Testis (tissue), 2 donors: ENCODE measurements at regions not wholly inside any gene's neighbourhood (a gene's known extent, or its start where the extent isn't known, plus 50 kb on each side); places are given as distances from the start of the nearest gene placed in this dataset.

Source experiments
- POLR2A ChIP-seq: fragments of 450-650 bp; IDR thresholded peaks from one replicate; pipeline ENCODE4 v1.6.1; 2017; ENCODE audit warnings: antibody characterized with exemption, mild to moderate bottlenecking, moderate library complexity
- TF ChIP-seq, protein P1 (sequence below), 3 experiments: fragments of 450-650 bp in 2 of 3; fragments of 200-600 bp in 1 of 3; sonication (generic) in 1 of 3; IDR thresholded peaks; one replicate each; pipeline ENCODE4 v1.5.1; 2016 to 2019; ENCODE audit warnings: antibody characterized with exemption in 3 of 3, mild to moderate bottlenecking in 2 of 3, moderate library complexity in 1 of 3

DNA sequence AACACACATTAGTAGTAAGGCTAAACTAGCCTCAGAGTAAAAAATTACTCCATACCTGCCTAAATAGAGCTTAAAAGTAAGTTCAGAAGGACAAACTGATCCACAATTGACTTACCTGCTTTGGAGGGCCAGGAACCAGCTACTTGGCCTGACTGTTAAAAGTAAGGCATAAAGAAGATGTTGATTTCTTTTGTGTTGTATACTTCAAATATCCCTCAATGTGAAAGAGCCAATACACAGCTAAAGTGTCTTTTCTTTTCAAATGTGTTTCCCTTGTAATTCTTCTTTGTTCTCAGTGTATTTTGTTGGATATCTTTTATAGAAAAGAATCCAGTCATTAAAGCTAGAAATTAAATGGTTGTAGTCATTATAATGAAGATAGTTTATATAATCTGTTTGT is 171.1 kb downstream of the TANC2 start:
- TF ChIP-seq, protein P1, sequence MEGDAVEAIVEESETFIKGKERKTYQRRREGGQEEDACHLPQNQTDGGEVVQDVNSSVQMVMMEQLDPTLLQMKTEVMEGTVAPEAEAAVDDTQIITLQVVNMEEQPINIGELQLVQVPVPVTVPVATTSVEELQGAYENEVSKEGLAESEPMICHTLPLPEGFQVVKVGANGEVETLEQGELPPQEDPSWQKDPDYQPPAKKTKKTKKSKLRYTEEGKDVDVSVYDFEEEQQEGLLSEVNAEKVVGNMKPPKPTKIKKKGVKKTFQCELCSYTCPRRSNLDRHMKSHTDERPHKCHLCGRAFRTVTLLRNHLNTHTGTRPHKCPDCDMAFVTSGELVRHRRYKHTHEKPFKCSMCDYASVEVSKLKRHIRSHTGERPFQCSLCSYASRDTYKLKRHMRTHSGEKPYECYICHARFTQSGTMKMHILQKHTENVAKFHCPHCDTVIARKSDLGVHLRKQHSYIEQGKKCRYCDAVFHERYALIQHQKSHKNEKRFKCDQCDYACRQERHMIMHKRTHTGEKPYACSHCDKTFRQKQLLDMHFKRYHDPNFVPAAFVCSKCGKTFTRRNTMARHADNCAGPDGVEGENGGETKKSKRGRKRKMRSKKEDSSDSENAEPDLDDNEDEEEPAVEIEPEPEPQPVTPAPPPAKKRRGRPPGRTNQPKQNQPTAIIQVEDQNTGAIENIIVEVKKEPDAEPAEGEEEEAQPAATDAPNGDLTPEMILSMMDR (IDR thresholded peaks at IDR 0.05), result no peak
- TF ChIP-seq POLR2A, result no peak
